HepG2 (cell line): ENCODE measurements at regions not wholly inside any gene's neighbourhood (a gene's known extent, or its start where the extent isn't known, plus 50 kb on each side); places are given as distances from the start of the nearest gene placed in this dataset.
A peak's percentile ranks its signal among the peaks of the same experiment; 100 is the strongest.

Source experiments
- CSRNP2 ChIP-seq: sonication (generic); formaldehyde crosslinking; conservative IDR thresholded peaks from 2 replicates; pipeline ENCODE4 v1.8.0; 2022; ENCODE audit warnings: low read depth, missing genetic modification reagents
- ESRRA ChIP-seq: sonication (generic); formaldehyde crosslinking; IDR thresholded peaks from 2 replicates; pipeline ENCODE4 v1.5.1; 2020; ENCODE audit warnings: mild to moderate bottlenecking, low read depth, missing genetic modification reagents
- FUBP1 ChIP-seq: sonication (generic); formaldehyde crosslinking; IDR thresholded peaks from 2 replicates; pipeline ENCODE4 v1.5.1; 2020; ENCODE audit warnings: missing genetic modification reagents, mild to moderate bottlenecking, borderline replicate concordance
- GATA4 ChIP-seq: sonication (generic); IDR thresholded peaks from 2 replicates; pipeline ENCODE4 v1.6.1; 2016; ENCODE audit warnings: antibody characterized with exemption, low read depth, borderline replicate concordance
- GRHL1 ChIP-seq: sonication (generic); formaldehyde crosslinking; conservative IDR thresholded peaks from 2 replicates; pipeline ENCODE4 v1.8.0; 2022; ENCODE audit warnings: missing genetic modification reagents
- KDM1A ChIP-seq: IDR thresholded peaks from 2 replicates; pipeline ENCODE4 v1.6.1; 2016; ENCODE audit warnings: missing compliant biosample characterization
- MAZ ChIP-seq, 2 experiments: sonication (generic) in 1 of 2; formaldehyde crosslinking in 1 of 2; IDR thresholded peaks; 2 replicates each; pipeline versions ENCODE4 v1.5.0 to v1.6.1; 2012 to 2020; ENCODE audit warnings: low read depth in 2 of 2, mild to moderate bottlenecking in 2 of 2, borderline replicate concordance in 1 of 2, improper control_type of control experiment in 1 of 2, low read length in 1 of 2, missing genetic modification reagents in 1 of 2, moderate library complexity in 1 of 2
- NFATC3 ChIP-seq: sonication (generic); formaldehyde crosslinking; IDR thresholded peaks from 2 replicates; pipeline ENCODE4 v1.5.1; 2020; ENCODE audit warnings: mild to moderate bottlenecking, missing genetic modification reagents
- POLR2AphosphoS5 ChIP-seq: IDR thresholded peaks from 2 replicates; pipeline ENCODE4 v1.6.1; 2012; ENCODE audit warnings: low read depth, low read length
- REPIN1 ChIP-seq: sonication (generic); formaldehyde crosslinking; IDR thresholded peaks from 2 replicates; pipeline ENCODE4 v1.8.0; 2022; ENCODE audit warnings: missing genetic modification reagents, low read depth, mild to moderate bottlenecking, borderline replicate concordance
- SOX13 ChIP-seq, 3 experiments: fragments of 450-650 bp in 1 of 3; sonication (generic) in 1 of 3; formaldehyde crosslinking in 1 of 3; IDR thresholded peaks in 2 of 3; conservative IDR thresholded peaks in 1 of 3; 2 replicates each; pipeline versions ENCODE4 v1.5.0 to v1.6.1; 2016 to 2020; ENCODE audit warnings: antibody characterized with exemption in 1 of 3, mild to moderate bottlenecking in 1 of 3, missing compliant biosample characterization in 1 of 3, missing genetic modification reagents in 1 of 3, moderate library complexity in 1 of 3
- STAT5B ChIP-seq: sonication (generic); formaldehyde crosslinking; IDR thresholded peaks from 2 replicates; pipeline ENCODE4 v1.4.0; 2020; ENCODE audit warnings: missing genetic modification reagents
- ZFP36L1 ChIP-seq: sonication (generic); formaldehyde crosslinking; IDR thresholded peaks from 2 replicates; pipeline ENCODE4 v1.8.0; 2022; ENCODE audit warnings: mild to moderate bottlenecking, missing genetic modification reagents, moderate library complexity
- ZMYM2 ChIP-seq: sonication (generic); formaldehyde crosslinking; IDR thresholded peaks from 2 replicates; pipeline ENCODE4 v1.8.0; 2022; ENCODE audit warnings: mild to moderate bottlenecking, missing genetic modification reagents
- ZNF724P ChIP-seq: sonication (generic); formaldehyde crosslinking; IDR thresholded peaks from 2 replicates; pipeline ENCODE4 v1.8.0; 2022; ENCODE audit warnings: missing genetic modification reagents, borderline replicate concordance
- TF ChIP-seq, protein P1 (sequence below): sonication (generic); formaldehyde crosslinking; IDR thresholded peaks from 2 replicates; pipeline ENCODE4 v1.4.0; 2020; ENCODE audit warnings: missing genetic modification reagents
- TF ChIP-seq, protein P2 (sequence below): sonication (generic); formaldehyde crosslinking; IDR thresholded peaks from 2 replicates; pipeline ENCODE4 v1.8.0; 2022; ENCODE audit warnings: missing genetic modification reagents, mild to moderate bottlenecking, inconsistent platforms, borderline replicate concordance

- TF ChIP-seq CSRNP2 (CRISPR knock-in tag) (0 out of 2 replicates have a peak, but pooled peaks have one; percentile 52), KDM1A (CRISPR knock-in tag) (peak; percentile 87), NFATC3 (CRISPR knock-in tag) (peak; percentile 52; the same call in 1 of the 2 replicates), ZNF724P (CRISPR knock-in tag) (peak; percentile 70; the same call in 1 of the 2 replicates), REPIN1 (CRISPR knock-in tag) (peak; percentile 85; the same call in 1 of the 2 replicates), ESRRA (peak; percentile 99), POLR2AphosphoS5 (peak; percentile 32; the same call in 1 of the 2 replicates), ZMYM2 (peak; percentile 89), MAZ (IDR thresholded peaks at IDR 0.05; ENCODE audit: borderline replicate concordance, low read depth, low read length) (no peak), MAZ (CRISPR knock-in tag; IDR thresholded peaks at IDR 0.05; ENCODE audit: low read depth) (peak; percentile 78), GATA4 (peak; percentile 94; the same call in 1 of the 2 replicates), ZFP36L1 (CRISPR knock-in tag) (peak; percentile 76; the same call in 1 of the 2 replicates), GRHL1 (CRISPR knock-in tag) (no peak), FUBP1 (CRISPR knock-in tag) (no peak), SOX13 (IDR thresholded peaks at IDR 0.05) (peak; percentile 63; the same call in 1 of the 2 replicates), SOX13 (CRISPR knock-in tag; conservative IDR thresholded peaks at IDR 0.05 in 1 of 2, IDR thresholded peaks at IDR 0.05 in 1 of 2) (peak in 1 of 2 experiments; percentile 94; a peak in 2 of 4 replicates), STAT5B (CRISPR knock-in tag) (peak; percentile 94; the same call in 1 of the 2 replicates)
- TF ChIP-seq, protein P1, sequence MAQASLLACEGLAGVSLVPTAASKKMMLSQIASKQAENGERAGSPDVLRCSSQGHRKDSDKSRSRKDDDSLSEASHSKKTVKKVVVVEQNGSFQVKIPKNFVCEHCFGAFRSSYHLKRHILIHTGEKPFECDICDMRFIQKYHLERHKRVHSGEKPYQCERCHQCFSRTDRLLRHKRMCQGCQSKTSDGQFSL (CRISPR knock-in tag), result peak; percentile 78; the same call in 1 of the 2 replicates
- TF ChIP-seq, protein P2, sequence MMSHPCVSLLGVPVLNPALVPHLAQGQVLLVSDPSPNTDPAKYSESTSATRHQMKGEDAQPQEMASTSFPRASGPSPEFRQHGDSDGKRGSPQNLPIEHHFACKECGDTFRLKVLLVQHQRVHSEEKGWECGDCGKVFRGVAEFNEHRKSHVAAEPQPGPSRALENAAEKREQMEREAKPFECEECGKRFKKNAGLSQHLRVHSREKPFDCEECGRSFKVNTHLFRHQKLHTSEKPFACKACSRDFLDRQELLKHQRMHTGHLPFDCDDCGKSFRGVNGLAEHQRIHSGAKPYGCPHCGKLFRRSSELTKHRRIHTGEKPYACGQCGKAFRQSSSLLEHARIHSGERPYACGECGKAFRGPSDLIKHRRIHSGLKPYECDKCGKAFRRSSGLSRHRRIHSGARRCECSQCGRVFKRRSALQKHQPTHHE (CRISPR knock-in tag), result 0 out of 2 replicates have a peak, but pooled peaks have one; percentile 68
These were observed 115.2 kb upstream of the PEG3 start (continued) for GRCh38 chr19:56955637-56956216.
